ENCODE measurements at regions not wholly inside any gene's neighbourhood (a gene's known extent, or its start where the extent isn't known, plus 50 kb on each side); places are given as distances from the start of the nearest gene placed in this dataset.
"Not testable (repeated sequence)": the region's sequence is repeated elsewhere in the genome, so short reads cannot be mapped to it uniquely, and the experiment has no call there.

GRCh38 chr22:15816470-15816869 lies 126.6 kb downstream of the POTEH start:
- not testable (repeated sequence) for H3K27me3 ChIP-seq, H3K36me3 ChIP-seq, H3K9me3 ChIP-seq, H3K27ac ChIP-seq, H3K4me1 ChIP-seq, H3K4me3 ChIP-seq
- DNase-seq = peak in 1 of 3 donors; percentile 27

- not testable (repeated sequence) for DNase-seq, H3K27ac ChIP-seq, H3K36me3 ChIP-seq, H3K4me1 ChIP-seq, H3K9me3 ChIP-seq, H3K4me3 ChIP-seq, H3K27me3 ChIP-seq
These were observed 127.4 kb downstream of the POTEH start for GRCh38 chr22:15817264-15817663.

- not testable (repeated sequence) for H3K4me1 ChIP-seq, H3K27ac ChIP-seq, H3K36me3 ChIP-seq, H3K9me3 ChIP-seq, H3K27me3 ChIP-seq, DNase-seq, H3K4me3 ChIP-seq
These were observed 130.1 kb downstream of the POTEH start for GRCh38 chr22:15819886-15820285.

- H3K27me3 ChIP-seq, H3K27ac ChIP-seq, H3K9me3 ChIP-seq, DNase-seq, H3K4me1 ChIP-seq, H3K36me3 ChIP-seq, H3K4me3 ChIP-seq: not testable (repeated sequence)
These were observed 131.3 kb downstream of the POTEH start for GRCh38 chr22:15821088-15821487.

GRCh38 chr22:15822001-15822400 lies 132.2 kb downstream of the POTEH start:
- not testable (repeated sequence) for DNase-seq, H3K27ac ChIP-seq

GRCh38 chr22:15823178-15823577 lies 133.4 kb downstream of the POTEH start:
- H3K27me3 ChIP-seq, H3K27ac ChIP-seq, H3K9me3 ChIP-seq, DNase-seq, H3K36me3 ChIP-seq, H3K4me1 ChIP-seq, H3K4me3 ChIP-seq: not testable (repeated sequence)

More at GRCh38 chr22:15822001-15822400, 132.2 kb downstream of the POTEH start:
- H3K4me3 ChIP-seq, H3K27me3 ChIP-seq, H3K9me3 ChIP-seq, H3K4me1 ChIP-seq, H3K36me3 ChIP-seq: not testable (repeated sequence)

- not testable (repeated sequence) for H3K4me3 ChIP-seq
These were observed 142.4 kb downstream of the POTEH start for GRCh38 chr22:15832235-15832634.

GRCh38 chr22:15835729-15836128 lies 145.9 kb downstream of the POTEH start:
- H3K4me1 ChIP-seq, DNase-seq: not testable (repeated sequence)

More at GRCh38 chr22:15832235-15832634, 142.4 kb downstream of the POTEH start:
- H3K27me3 ChIP-seq, H3K4me1 ChIP-seq, H3K36me3 ChIP-seq, H3K9me3 ChIP-seq, H3K27ac ChIP-seq, DNase-seq: not testable (repeated sequence)

GRCh38 chr22:15849772-15850171 lies 159.9 kb downstream of the POTEH start:
- H3K4me3 ChIP-seq, H3K36me3 ChIP-seq, H3K4me1 ChIP-seq, H3K27ac ChIP-seq, DNase-seq, H3K9me3 ChIP-seq, H3K27me3 ChIP-seq: not testable (repeated sequence)

More at GRCh38 chr22:15835729-15836128, 145.9 kb downstream of the POTEH start:
- not testable (repeated sequence) for H3K4me3 ChIP-seq, H3K36me3 ChIP-seq, H3K27me3 ChIP-seq, H3K9me3 ChIP-seq, H3K27ac ChIP-seq

- H3K27ac ChIP-seq, H3K9me3 ChIP-seq, H3K36me3 ChIP-seq, H3K4me3 ChIP-seq, H3K4me1 ChIP-seq, H3K27me3 ChIP-seq, DNase-seq: not testable (repeated sequence)
These were observed 164.0 kb downstream of the POTEH start for GRCh38 chr22:15853716-15854373.

- not testable (repeated sequence) for H3K36me3 ChIP-seq, H3K4me3 ChIP-seq, H3K4me1 ChIP-seq, H3K27ac ChIP-seq, H3K27me3 ChIP-seq, H3K9me3 ChIP-seq
- DNase-seq = peak in 1 of 3 donors; percentile 20
These were observed 164.6 kb downstream of the POTEH start for GRCh38 chr22:15854421-15854820.

- H3K27ac ChIP-seq, H3K36me3 ChIP-seq, H3K4me3 ChIP-seq, H3K9me3 ChIP-seq, H3K27me3 ChIP-seq, DNase-seq, H3K4me1 ChIP-seq: not testable (repeated sequence)
These were observed 165.2 kb downstream of the POTEH start for GRCh38 chr22:15854978-15855377.

GRCh38 chr22:15880926-15881325 lies 191.1 kb downstream of the POTEH start:
- H3K9me3 ChIP-seq, DNase-seq, H3K4me1 ChIP-seq, H3K36me3 ChIP-seq, H3K4me3 ChIP-seq, H3K27me3 ChIP-seq, H3K27ac ChIP-seq: not testable (repeated sequence)

GRCh38 chr22:15904326-15904725 lies 214.5 kb downstream of the POTEH start:
- not testable (repeated sequence) for H3K27me3 ChIP-seq, H3K27ac ChIP-seq, H3K4me3 ChIP-seq, H3K9me3 ChIP-seq, DNase-seq, H3K36me3 ChIP-seq, H3K4me1 ChIP-seq

- H3K27me3 ChIP-seq, H3K36me3 ChIP-seq, H3K4me3 ChIP-seq, DNase-seq, H3K9me3 ChIP-seq, H3K4me1 ChIP-seq, H3K27ac ChIP-seq: not testable (repeated sequence)
These were observed 221.9 kb downstream of the POTEH start for GRCh38 chr22:15911704-15912103.

- H3K4me3 ChIP-seq, H3K36me3 ChIP-seq, H3K27ac ChIP-seq, DNase-seq, H3K4me1 ChIP-seq, H3K27me3 ChIP-seq, H3K9me3 ChIP-seq: not testable (repeated sequence)
These were observed 229.3 kb downstream of the POTEH start for GRCh38 chr22:15919120-15919519.
